ENCODE measurements at regions not wholly inside any gene's neighbourhood (a gene's known extent, or its start where the extent isn't known, plus 50 kb on each side); places are given as distances from the start of the nearest gene placed in this dataset.
"Not testable (repeated sequence)": the region's sequence is repeated elsewhere in the genome, so short reads cannot be mapped to it uniquely, and the experiment has no call there.

- DNase-seq: no peak
Measured at GRCh38 chr7:41576166-41576565, 126.7 kb downstream of the INHBA start.

- no peak for DNase-seq
Measured at GRCh38 chr7:41574377-41574776, 128.5 kb downstream of the INHBA start.

- no peak for DNase-seq
Measured at GRCh38 chr7:41573862-41574261, 129.0 kb downstream of the INHBA start.

- no peak for DNase-seq
Measured at GRCh38 chr7:41573443-41573842, 129.4 kb downstream of the INHBA start.

- DNase-seq: no peak
Measured at GRCh38 chr7:41573015-41573414, 129.9 kb downstream of the INHBA start.

GRCh38 chr7:41571573-41571972, 131.3 kb downstream of the INHBA start:
- DNase-seq: no peak

- DNase-seq: no peak
Measured at GRCh38 chr7:41570766-41571165, 132.1 kb downstream of the INHBA start.

- DNase-seq: no peak
Measured at GRCh38 chr7:41568135-41568534, 134.8 kb downstream of the INHBA start.

- no peak for DNase-seq
Measured at GRCh38 chr7:41567731-41568114, 135.2 kb downstream of the INHBA start.

- DNase-seq: no peak
Measured at GRCh38 chr7:41567031-41567730, 135.7 kb downstream of the INHBA start.

- no peak for DNase-seq
Measured at GRCh38 chr7:41566581-41566980, 136.3 kb downstream of the INHBA start.

- no peak for DNase-seq
Measured at GRCh38 chr7:41565655-41566054, 137.2 kb downstream of the INHBA start.

GRCh38 chr7:41559426-41559825, 143.5 kb downstream of the INHBA start:
- no peak for DNase-seq

- no peak for DNase-seq
Measured at GRCh38 chr7:41554481-41554880, 148.4 kb downstream of the INHBA start.

- DNase-seq: not testable (repeated sequence)
Measured at GRCh38 chr7:41550046-41550445, 152.8 kb downstream of the INHBA start.

- DNase-seq: no peak
Measured at GRCh38 chr7:41544241-41544640, 158.6 kb downstream of the INHBA start.

- no peak for DNase-seq
Measured at GRCh38 chr7:41540601-41541000, 162.3 kb downstream of the INHBA start.

- DNase-seq: no peak
Measured at GRCh38 chr7:41538810-41539724, 163.8 kb downstream of the INHBA start.

GRCh38 chr7:41536873-41537665, 165.8 kb downstream of the INHBA start:
- DNase-seq: no peak

- DNase-seq: no peak
Measured at GRCh38 chr7:41536122-41536872, 166.6 kb downstream of the INHBA start.

GRCh38 chr7:41529831-41530230, 173.1 kb downstream of the INHBA start:
- DNase-seq: no peak

- no peak for DNase-seq
Measured at GRCh38 chr7:41524876-41525275, 178.0 kb downstream of the INHBA start.

GRCh38 chr7:41520445-41520844, 182.4 kb downstream of the INHBA start:
- no peak for DNase-seq

All from activated CD4-positive, alpha-beta T cell treated with anti-CD3 and anti-CD28 coated beads, Interleukin-2, amount 50 U/mL, for 48 hours (primary cell).